ENCODE measurements at regions not wholly inside any gene's neighbourhood (a gene's known extent, or its start where the extent isn't known, plus 50 kb on each side); places are given as distances from the start of the nearest gene placed in this dataset.

- FAIRE-seq (no peak), DNase-seq (ENCODE audit: insufficient read length, low spot score) (no peak)
- no peak for TF ChIP-seq CTCF (IDR thresholded peaks at IDR 0.05; ENCODE audit: insufficient read depth, missing control alignments)
Observed at GRCh38 chr1:169043823-169044222, 62.7 kb upstream of the ATP1B1 start.

GRCh38 chr1:169044296-169044695 is 62.2 kb upstream of the ATP1B1 start:
- no peak for TF ChIP-seq CTCF (IDR thresholded peaks at IDR 0.05; ENCODE audit: insufficient read depth, missing control alignments)
- FAIRE-seq: no peak
- DNase-seq (ENCODE audit: insufficient read length, low spot score): no peak

GRCh38 chr1:169044971-169045370 is 61.5 kb upstream of the ATP1B1 start:
- DNase-seq (ENCODE audit: insufficient read length, low spot score): no peak

GRCh38 chr1:169046671-169047070 is 59.8 kb upstream of the ATP1B1 start:
- FAIRE-seq: no peak
- DNase-seq (ENCODE audit: insufficient read length, low spot score): no peak
- no peak for TF ChIP-seq CTCF (IDR thresholded peaks at IDR 0.05; ENCODE audit: insufficient read depth, missing control alignments)

More at GRCh38 chr1:169044971-169045370, 61.5 kb upstream of the ATP1B1 start:
- no peak for FAIRE-seq
- no peak for TF ChIP-seq CTCF (IDR thresholded peaks at IDR 0.05; ENCODE audit: insufficient read depth, missing control alignments)

- no peak for TF ChIP-seq CTCF (IDR thresholded peaks at IDR 0.05; ENCODE audit: insufficient read depth, missing control alignments)
- DNase-seq (ENCODE audit: insufficient read length, low spot score) (no peak), FAIRE-seq (no peak)
Observed at GRCh38 chr1:169047074-169047473, 59.4 kb upstream of the ATP1B1 start.

- TF ChIP-seq CTCF (IDR thresholded peaks at IDR 0.05; ENCODE audit: insufficient read depth, missing control alignments): no peak
- no peak for FAIRE-seq
- DNase-seq (ENCODE audit: insufficient read length, low spot score): no peak
Observed at GRCh38 chr1:169048043-169048442, 58.4 kb upstream of the ATP1B1 start.

- TF ChIP-seq CTCF (IDR thresholded peaks at IDR 0.05; ENCODE audit: insufficient read depth, missing control alignments): no peak
- FAIRE-seq (no peak), DNase-seq (ENCODE audit: insufficient read length, low spot score) (no peak)
Observed at GRCh38 chr1:169049258-169049938, 57.1 kb upstream of the ATP1B1 start.
